Liver (tissue), 3 donors: ENCODE measurements at regions not wholly inside any gene's neighbourhood (a gene's known extent, or its start where the extent isn't known, plus 50 kb on each side); places are given as distances from the start of the nearest gene placed in this dataset.
"Not testable (repeated sequence)": the region's sequence is repeated elsewhere in the genome, so short reads cannot be mapped to it uniquely, and the experiment has no call there.

Source experiments
- CTCF ChIP-seq: fragments of 150-350 bp; IDR thresholded peaks from 2 replicates; pipeline ENCODE4 v1.5.1; 2017; ENCODE audit warnings: improper control_type of control experiment, low read depth, low read length; ENCODE audit not compliant: missing input control
- EGR1 ChIP-seq, 2 donors: IDR thresholded peaks; 2 replicates each; pipeline ENCODE4 v1.6.1; 2016 to 2018; ENCODE audit warnings: antibody characterized with exemption in 2 of 2, low read depth in 2 of 2
- JUND ChIP-seq, 2 donors: IDR thresholded peaks; 2 replicates each; pipeline ENCODE4 v1.6.1; 2016; ENCODE audit warnings: antibody characterized with exemption in 2 of 2
- MAX ChIP-seq: IDR thresholded peaks from 2 replicates; pipeline ENCODE4 v1.6.1; 2016; ENCODE audit warnings: antibody characterized with exemption
- RAD21 ChIP-seq, 2 donors: IDR thresholded peaks; 2 replicates each; pipeline ENCODE4 v1.6.1; 2016; ENCODE audit warnings: antibody characterized with exemption in 2 of 2, mild to moderate bottlenecking in 2 of 2
- REST ChIP-seq: IDR thresholded peaks from 2 replicates; pipeline ENCODE4 v1.6.1; 2016; ENCODE audit warnings: antibody characterized with exemption, mild to moderate bottlenecking
- SP1 ChIP-seq: IDR thresholded peaks from 2 replicates; pipeline ENCODE4 v1.6.1; 2018; ENCODE audit warnings: antibody characterized with exemption, mild to moderate bottlenecking
- TAF1 ChIP-seq: conservative IDR thresholded peaks from 2 replicates; pipeline ENCODE4 v1.6.1; 2016; ENCODE audit warnings: antibody characterized with exemption, mild to moderate bottlenecking
- YY1 ChIP-seq: IDR thresholded peaks from 2 replicates; pipeline ENCODE4 v1.6.1; 2016; ENCODE audit warnings: antibody characterized with exemption, mild to moderate bottlenecking
- TF ChIP-seq, protein P1 (sequence below): IDR thresholded peaks from 2 replicates; pipeline ENCODE4 v1.6.1; 2016; ENCODE audit warnings: antibody characterized with exemption
- donor health status: healthy.
- donor health status: healthy.

GRCh38 chr16:29302433-29302832, 104.1 kb downstream of the NPIPB11 start:
- TF ChIP-seq REST; CTCF; JUND (IDR thresholded peaks at IDR 0.05); RAD21 (IDR thresholded peaks at IDR 0.05); TAF1; YY1; SP1; MAX; EGR1 (IDR thresholded peaks at IDR 0.05; ENCODE audit: low read depth in 2 of 2): not testable (repeated sequence)
- TF ChIP-seq, protein P1, sequence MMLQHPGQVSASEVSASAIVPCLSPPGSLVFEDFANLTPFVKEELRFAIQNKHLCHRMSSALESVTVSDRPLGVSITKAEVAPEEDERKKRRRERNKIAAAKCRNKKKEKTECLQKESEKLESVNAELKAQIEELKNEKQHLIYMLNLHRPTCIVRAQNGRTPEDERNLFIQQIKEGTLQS = not testable (repeated sequence)
